ENCODE measurements at regions not wholly inside any gene's neighbourhood (a gene's known extent, or its start where the extent isn't known, plus 50 kb on each side); places are given as distances from the start of the nearest gene placed in this dataset.
"Not testable (repeated sequence)": the region's sequence is repeated elsewhere in the genome, so short reads cannot be mapped to it uniquely, and the experiment has no call there.

DNA sequence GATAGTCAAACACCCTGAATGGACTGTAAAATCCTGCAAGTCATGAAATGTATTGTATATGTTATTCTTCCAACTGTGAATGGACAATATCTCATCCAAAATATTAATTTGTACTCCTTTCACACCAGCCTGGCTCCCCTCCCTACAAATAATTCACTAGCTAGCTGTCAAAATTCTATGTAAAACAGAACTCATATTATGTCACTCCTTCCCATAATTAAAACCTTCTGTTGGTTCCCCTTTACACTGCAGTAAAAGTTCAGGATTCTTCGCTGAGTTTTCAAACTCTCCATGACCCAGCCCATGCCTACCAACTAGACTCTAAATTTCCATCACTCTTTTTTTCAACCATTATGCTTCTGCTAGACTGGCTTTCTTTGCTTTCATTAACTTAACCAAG, 857.1 kb downstream of the TAF11L14 start:
- no peak for DNase-seq

GRCh38 chr5:18495157-18495556, 860.9 kb downstream of the TAF11L14 start:
- no peak for DNase-seq

GRCh38 chr5:18496041-18496440, 861.8 kb downstream of the TAF11L14 start:
- DNase-seq = no peak

DNA sequence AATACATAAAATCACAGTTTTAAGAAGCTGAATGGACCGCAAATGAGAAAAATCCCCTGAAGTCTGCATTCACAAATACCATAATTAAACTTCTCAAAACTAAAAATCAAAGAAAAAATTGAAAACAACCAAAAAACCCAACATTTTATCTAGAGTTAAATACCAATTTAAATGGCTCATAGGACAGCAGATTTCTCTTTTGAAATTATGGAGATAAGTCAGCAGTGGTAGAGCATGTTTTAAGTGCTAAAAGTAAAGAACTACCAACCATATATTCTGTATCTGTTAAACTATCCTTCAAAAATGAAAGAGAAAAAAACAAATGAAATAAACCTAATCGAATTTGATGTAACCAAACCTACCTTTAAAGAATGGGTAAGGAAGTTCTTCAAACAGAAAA, 862.8 kb downstream of the TAF11L14 start:
- DNase-seq = no peak

- no peak for DNase-seq
Observed at GRCh38 chr5:18503797-18504328, 869.6 kb downstream of the TAF11L14 start.

DNA sequence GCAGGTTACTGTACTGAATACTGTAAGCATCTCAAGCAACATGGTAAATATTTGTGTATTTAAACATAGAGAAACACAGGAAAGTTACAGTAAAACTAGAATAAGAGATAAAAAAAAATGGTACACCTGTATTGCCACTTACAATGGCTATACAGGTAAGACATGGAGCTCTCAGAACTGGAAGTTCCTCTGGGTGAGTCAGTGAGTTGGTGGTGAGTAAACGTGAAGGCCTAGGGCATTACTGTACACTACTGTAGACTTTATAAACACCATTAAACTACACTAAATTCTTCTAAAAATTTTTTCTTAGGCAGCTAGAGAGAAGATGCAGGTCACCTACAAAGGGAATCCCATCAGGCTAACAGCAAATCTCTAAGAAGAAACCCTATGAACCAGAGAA, 872.9 kb downstream of the TAF11L14 start:
- no peak for DNase-seq

- DNase-seq = no peak
Observed at GRCh38 chr5:18517641-18518380, 883.6 kb downstream of the TAF11L14 start.

- DNase-seq = no peak
Observed at GRCh38 chr5:18523380-18523779, 889.1 kb downstream of the TAF11L14 start.

DNA sequence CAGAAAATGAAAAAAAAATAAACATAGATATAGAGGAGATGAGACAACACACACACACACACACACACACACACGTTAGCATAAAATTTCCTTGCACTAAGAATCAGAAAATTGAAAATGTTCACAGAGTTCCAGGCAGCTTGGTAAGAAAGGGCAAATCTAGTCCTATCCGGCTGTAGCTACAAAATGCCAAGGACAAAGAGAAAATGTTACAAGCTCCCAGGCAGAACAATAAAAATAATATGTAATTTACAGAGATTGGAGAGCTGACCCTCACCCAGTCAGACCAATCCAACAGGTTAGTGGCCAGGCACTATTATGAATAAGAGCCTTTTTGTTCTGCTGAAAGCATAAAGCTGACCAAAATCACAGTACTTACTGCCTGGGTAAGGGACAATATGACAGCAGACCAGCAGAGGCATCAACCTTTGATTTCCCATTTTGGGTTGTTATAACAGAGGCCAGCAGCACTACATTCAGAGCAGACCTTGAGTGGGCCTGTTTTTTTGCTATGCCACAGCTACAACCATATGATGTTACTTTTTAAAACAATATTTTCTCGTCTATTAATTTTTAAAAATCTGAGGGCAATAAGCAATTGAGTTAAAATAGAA, 892.6 kb downstream of the TAF11L14 start:
- no peak for DNase-seq

- no peak for DNase-seq
Observed at GRCh38 chr5:18533137-18533536, 898.9 kb downstream of the TAF11L14 start.

GRCh38 chr5:18534119-18534518, 899.9 kb downstream of the TAF11L14 start:
- DNase-seq = no peak

- DNase-seq = not testable (repeated sequence)
Observed at GRCh38 chr5:18535753-18536152, 901.5 kb downstream of the TAF11L14 start.

GRCh38 chr5:18544421-18544820, 910.2 kb downstream of the TAF11L14 start:
- DNase-seq = no peak

- DNase-seq = no peak
Observed at GRCh38 chr5:18546591-18546990, 912.3 kb downstream of the TAF11L14 start.

GRCh38 chr5:18551716-18552115, 917.5 kb downstream of the TAF11L14 start:
- no peak for DNase-seq

DNA sequence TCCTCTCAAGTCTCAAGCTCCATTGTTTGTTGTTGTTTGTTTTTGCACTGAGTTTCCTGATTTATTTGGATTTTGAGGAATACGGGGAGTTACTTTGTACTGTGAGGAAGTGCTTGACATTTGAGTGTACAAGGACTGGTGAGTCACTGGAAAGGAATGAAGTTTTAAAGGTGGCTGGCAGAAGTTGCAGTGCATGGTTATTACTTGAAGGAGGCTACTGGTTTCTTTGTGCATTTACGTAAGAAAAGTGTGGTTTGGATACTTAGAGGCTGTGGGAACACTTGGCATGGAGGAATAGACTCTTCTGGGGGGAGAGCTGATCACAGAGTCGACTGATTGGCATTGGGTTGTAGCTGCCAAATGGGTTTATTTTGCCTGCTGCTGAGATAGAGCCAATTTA, 919.0 kb downstream of the TAF11L14 start:
- no peak for DNase-seq

GRCh38 chr5:18560602-18561001, 926.3 kb downstream of the TAF11L14 start:
- no peak for DNase-seq

GRCh38 chr5:18563853-18564252, 929.6 kb downstream of the TAF11L14 start:
- DNase-seq = no peak

DNA sequence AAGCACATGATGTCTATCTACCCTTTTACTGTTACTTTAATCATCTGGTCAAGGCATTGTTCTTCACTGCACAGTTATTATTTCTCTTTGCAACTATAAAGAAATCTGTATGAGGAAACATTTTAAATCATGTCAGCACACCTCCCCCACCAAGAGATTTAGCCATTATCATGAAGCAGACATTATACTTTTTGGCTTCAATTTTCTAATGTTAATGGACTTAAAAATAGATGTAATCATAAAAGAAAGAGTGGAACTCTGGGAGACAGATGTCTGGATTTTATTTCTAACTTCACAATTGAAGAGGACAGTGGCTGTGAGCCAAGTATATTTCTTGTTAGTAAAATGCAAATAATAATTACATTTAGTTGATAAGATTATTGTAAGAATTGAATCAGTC, 932.4 kb downstream of the TAF11L14 start:
- DNase-seq = no peak

DNA sequence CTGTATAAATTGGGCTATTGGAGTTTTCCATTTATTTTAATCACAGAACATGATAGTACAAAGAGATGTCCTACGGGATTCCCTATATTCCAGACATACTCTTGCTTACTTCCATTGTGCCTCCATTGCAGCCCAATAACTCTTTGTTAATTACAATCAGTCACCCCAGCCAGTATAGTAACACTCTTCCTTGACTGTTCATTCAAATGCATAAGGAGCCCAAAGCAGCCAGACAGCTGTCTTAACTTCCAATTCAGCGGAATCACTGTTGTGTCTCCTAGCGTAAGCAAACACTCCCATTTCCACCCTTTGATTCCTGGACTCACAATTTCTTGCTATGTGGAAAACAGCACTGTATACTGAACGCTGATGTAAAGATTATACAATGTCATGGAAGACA, 942.3 kb downstream of the TAF11L14 start:
- no peak for DNase-seq

DNA sequence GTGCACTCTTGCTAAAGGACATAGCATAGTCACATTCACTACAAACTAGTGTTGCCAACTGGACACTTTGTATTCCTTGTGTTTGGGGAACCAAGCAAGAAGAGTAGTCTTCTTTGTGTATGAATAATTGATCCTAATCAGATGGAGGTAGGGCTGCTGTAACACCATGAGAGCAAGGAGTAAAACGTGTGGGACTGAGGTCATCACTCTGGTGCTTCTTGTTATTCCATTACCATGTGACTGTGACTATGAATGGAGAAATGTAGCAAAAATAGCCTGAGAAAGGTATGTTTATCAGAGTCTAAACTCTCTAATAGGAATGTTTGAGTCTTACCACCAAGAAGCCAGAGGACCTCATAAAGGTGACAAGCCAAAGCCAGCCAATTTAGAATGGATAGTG, 966.9 kb downstream of the TAF11L14 start:
- DNase-seq = no peak

- no peak for DNase-seq
Observed at GRCh38 chr5:18602402-18602801, 968.1 kb downstream of the TAF11L14 start.

DNA sequence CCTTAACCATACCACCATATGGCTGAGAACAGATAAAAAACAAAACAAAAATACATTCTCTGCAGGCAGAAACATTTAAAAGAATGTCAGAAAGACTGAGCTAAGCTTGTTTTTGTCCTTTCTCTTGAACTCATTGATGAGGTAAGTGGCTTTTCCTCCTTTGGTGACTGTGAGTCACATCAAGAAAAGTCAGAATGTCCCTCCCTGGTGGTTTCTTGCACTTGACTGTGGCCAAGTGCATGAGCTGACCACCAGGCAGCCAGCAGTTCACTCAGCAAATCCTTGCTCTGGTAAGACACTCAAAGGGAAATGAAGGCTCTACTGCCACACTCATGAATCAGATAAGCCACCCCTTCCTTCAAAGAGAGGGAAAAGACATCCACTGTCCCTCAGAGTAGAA, 970.9 kb downstream of the TAF11L14 start:
- DNase-seq = no peak

- no peak for DNase-seq
Observed at GRCh38 chr5:18607570-18607969, 973.3 kb downstream of the TAF11L14 start.

DNA sequence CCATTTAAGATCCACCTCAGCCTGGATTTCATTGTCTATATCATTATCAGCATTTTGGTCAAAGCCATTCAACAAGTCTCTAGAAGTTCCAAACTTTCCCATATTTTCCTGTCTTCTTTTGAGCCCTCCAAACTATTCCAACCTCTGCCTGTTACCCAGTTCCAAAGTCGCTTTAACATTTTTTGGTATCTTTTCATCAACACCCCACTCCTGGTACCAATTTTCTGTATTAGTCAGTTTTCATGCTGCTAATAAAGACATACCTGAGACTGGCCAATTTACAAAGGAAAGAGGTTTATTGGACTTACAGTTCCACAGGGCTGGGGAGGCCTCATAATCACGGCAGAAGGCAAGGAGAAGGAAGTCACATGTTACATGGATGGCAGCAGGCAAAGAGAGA, 982.9 kb downstream of the TAF11L14 start:
- DNase-seq = not testable (repeated sequence)
